Astrocyte of the spinal cord (primary cell): ENCODE measurements at regions not wholly inside any gene's neighbourhood (a gene's known extent, or its start where the extent isn't known, plus 50 kb on each side); places are given as distances from the start of the nearest gene placed in this dataset.
"Not testable (repeated sequence)": the region's sequence is repeated elsewhere in the genome, so short reads cannot be mapped to it uniquely, and the experiment has no call there.

Experiments used
- DNase-seq: peaks from one replicate; pipeline ENCODE4 v3.0.0; 2011; ENCODE audit warnings: low read depth, low spot score
- H3K4me3 ChIP-seq: 2 replicates; pipeline ENCODE4 v1.5.1; 2011; ENCODE audit warnings: low read depth, mild to moderate bottlenecking, low read length, moderate library complexity
- in situ Hi-C: cut with HindIII; loops from 2 replicates; pipeline ENCODE4 v1.10.0; 2017; ENCODE audit warnings: low sequenced_read_pairs

GRCh38 chr1:148432318-148432717 is 50.8 kb downstream of the PPIAL4G start:
- H3K4me3 ChIP-seq, in situ Hi-C loops, DNase-seq: not testable (repeated sequence)

GRCh38 chr1:148429856-148430255 is 53.2 kb downstream of the PPIAL4G start:
- DNase-seq, H3K4me3 ChIP-seq, in situ Hi-C loops: not testable (repeated sequence)

- H3K4me3 ChIP-seq, DNase-seq, in situ Hi-C loops: not testable (repeated sequence)
These were observed 56.0 kb downstream of the PPIAL4G start for GRCh38 chr1:148426940-148427611.

GRCh38 chr1:148426385-148426784 is 56.7 kb downstream of the PPIAL4G start:
- H3K4me3 ChIP-seq, in situ Hi-C loops, DNase-seq: not testable (repeated sequence)

GRCh38 chr1:148424143-148425003 is 58.7 kb downstream of the PPIAL4G start:
- in situ Hi-C loops, H3K4me3 ChIP-seq: not testable (repeated sequence)
- DNase-seq = peak; percentile 63

- H3K4me3 ChIP-seq, in situ Hi-C loops, DNase-seq: not testable (repeated sequence)
These were observed 60.2 kb downstream of the PPIAL4G start for GRCh38 chr1:148422921-148423320.

- DNase-seq, in situ Hi-C loops: not testable (repeated sequence)
These were observed 65.9 kb downstream of the PPIAL4G start for GRCh38 chr1:148417241-148417640.

GRCh38 chr1:148413385-148413784 is 69.7 kb downstream of the PPIAL4G start:
- H3K4me3 ChIP-seq, DNase-seq, in situ Hi-C loops: not testable (repeated sequence)

More at GRCh38 chr1:148417241-148417640, 65.9 kb downstream of the PPIAL4G start:
- not testable (repeated sequence) for H3K4me3 ChIP-seq

GRCh38 chr1:148404786-148405568 is 78.1 kb downstream of the PPIAL4G start:
- H3K4me3 ChIP-seq, DNase-seq, in situ Hi-C loops: not testable (repeated sequence)

- H3K4me3 ChIP-seq, in situ Hi-C loops, DNase-seq: not testable (repeated sequence)
These were observed 79.2 kb downstream of the PPIAL4G start for GRCh38 chr1:148403925-148404324.

GRCh38 chr1:148403085-148403456 is 80.0 kb downstream of the PPIAL4G start:
- DNase-seq, in situ Hi-C loops: not testable (repeated sequence)
- peak overlapping the region; percentile 62 for H3K4me3 ChIP-seq

- in situ Hi-C loops = not testable (repeated sequence)
- DNase-seq = peak; percentile 79
- peak overlapping the region; percentile 62 for H3K4me3 ChIP-seq
These were observed 80.7 kb downstream of the PPIAL4G start for GRCh38 chr1:148402152-148403084.

- in situ Hi-C loops, DNase-seq, H3K4me3 ChIP-seq: not testable (repeated sequence)
These were observed 85.6 kb downstream of the PPIAL4G start for GRCh38 chr1:148397516-148397915.

- H3K4me3 ChIP-seq, in situ Hi-C loops, DNase-seq: not testable (repeated sequence)
These were observed 90.6 kb downstream of the PPIAL4G start for GRCh38 chr1:148392505-148392904.

- in situ Hi-C loops, DNase-seq: not testable (repeated sequence)
These were observed 91.8 kb downstream of the PPIAL4G start for GRCh38 chr1:148391323-148391722.

More at GRCh38 chr1:148391323-148391722, 91.8 kb downstream of the PPIAL4G start:
- H3K4me3 ChIP-seq = not testable (repeated sequence)
